Mesenchymal stem cell (in vitro differentiated cells and primary cell): ENCODE measurements at regions not wholly inside any gene's neighbourhood (a gene's known extent, or its start where the extent isn't known, plus 50 kb on each side); places are given as distances from the start of the nearest gene placed in this dataset.

Source experiments
- DNase-seq: peaks from one replicate; pipeline ENCODE4 v3.0.0-alpha.2; 2013
- H2AFZ ChIP-seq: one replicate; pipeline ENCODE4 v1.6.1; 2013; ENCODE audit warnings: low read depth, mild to moderate bottlenecking, control low read depth, inconsistent platforms, low read length, moderate library complexity
- H2AK5ac ChIP-seq: 2 replicates; pipeline ENCODE4 v1.6.1; 2013; ENCODE audit warnings: low read length, moderate library complexity, mild to moderate bottlenecking, inconsistent platforms; ENCODE audit not compliant: severe bottlenecking
- H2BK120ac ChIP-seq: one replicate; pipeline ENCODE4 v1.6.1; 2013; ENCODE audit warnings: low read depth, mild to moderate bottlenecking, inconsistent platforms, low read length, moderate library complexity
- H2BK12ac ChIP-seq, 2 experiments: one replicate each; pipeline ENCODE4 v1.6.1; 2013; ENCODE audit warnings: inconsistent platforms in 2 of 2, low read length in 2 of 2, mild to moderate bottlenecking in 2 of 2, moderate library complexity in 2 of 2, control low read depth in 1 of 2
- H2BK15ac ChIP-seq: one replicate; pipeline ENCODE4 v1.6.1; 2013; ENCODE audit warnings: mild to moderate bottlenecking, low read depth, inconsistent platforms; ENCODE audit not compliant: poor library complexity, severe bottlenecking
- H2BK5ac ChIP-seq: 2 replicates; pipeline ENCODE4 v1.6.1; 2013; ENCODE audit warnings: low read depth, mild to moderate bottlenecking, low read length, control low read depth, inconsistent platforms; ENCODE audit not compliant: poor library complexity, severe bottlenecking
- H3K14ac ChIP-seq, 2 experiments: one replicate each; pipeline ENCODE4 v1.6.1; 2013; ENCODE audit warnings: inconsistent platforms in 2 of 2, low read length in 2 of 2, control low read depth in 1 of 2, mild to moderate bottlenecking in 1 of 2, moderate library complexity in 1 of 2
- H3K18ac ChIP-seq, 2 experiments: one replicate each; pipeline ENCODE4 v1.6.1; 2013; ENCODE audit warnings: inconsistent platforms in 2 of 2, low read length in 2 of 2, control low read depth in 1 of 2, low read depth in 1 of 2, mild to moderate bottlenecking in 1 of 2
- H3K23ac ChIP-seq, 2 experiments: one replicate each; pipeline ENCODE4 v1.6.1; 2013; ENCODE audit warnings: inconsistent platforms in 2 of 2, low read length in 2 of 2, mild to moderate bottlenecking in 2 of 2, moderate library complexity in 2 of 2, control low read depth in 1 of 2
- H3K27ac ChIP-seq: 2 replicates; pipeline ENCODE4 v1.5.1; 2013; ENCODE audit warnings: mild to moderate bottlenecking, moderate library complexity, low read length, control low read depth, inconsistent platforms; ENCODE audit not compliant: poor library complexity, severe bottlenecking
- H3K27me3 ChIP-seq, 2 experiments: 2 replicates each; pipeline versions ENCODE4 v1.6.1 to v1.7.0; 2013; ENCODE audit warnings: low read length in 2 of 2, mild to moderate bottlenecking in 2 of 2, moderate library complexity in 2 of 2, control low read depth in 1 of 2, inconsistent platforms in 1 of 2; ENCODE audit not compliant: control insufficient read depth in 1 of 2, insufficient read depth in 1 of 2
- H3K36me3 ChIP-seq, 2 experiments: 2 replicates each; pipeline versions ENCODE4 v1.6.1 to v1.7.0; 2013; ENCODE audit warnings: low read length in 2 of 2, control low read depth in 1 of 2, inconsistent platforms in 1 of 2, low read depth in 1 of 2, mild to moderate bottlenecking in 1 of 2; ENCODE audit not compliant: insufficient read depth in 2 of 2, control insufficient read depth in 1 of 2
- H3K4ac ChIP-seq, 2 experiments: one replicate each; pipeline ENCODE4 v1.6.1; 2013; ENCODE audit warnings: inconsistent platforms in 2 of 2, low read length in 2 of 2, mild to moderate bottlenecking in 2 of 2, moderate library complexity in 2 of 2, control low read depth in 1 of 2, low read depth in 1 of 2
- H3K4me1 ChIP-seq: 2 replicates; pipeline ENCODE4 v1.6.1; 2013; ENCODE audit warnings: low read depth, low read length, control low read depth; ENCODE audit not compliant: control insufficient read depth, insufficient read depth
- H3K4me2 ChIP-seq: 2 replicates; pipeline ENCODE4 v1.6.1; 2013; ENCODE audit warnings: low read length, mild to moderate bottlenecking, inconsistent platforms; ENCODE audit not compliant: poor library complexity, severe bottlenecking
- H3K4me3 ChIP-seq, 2 experiments: 2 replicates each; pipeline versions ENCODE4 v1.5.1 to v1.7.0; 2013; ENCODE audit warnings: low read length in 2 of 2, mild to moderate bottlenecking in 2 of 2, control low read depth in 1 of 2, low read depth in 1 of 2; ENCODE audit not compliant: insufficient read depth in 1 of 2
- H3K79me1 ChIP-seq: replicated peaks from 2 replicates; pipeline ENCODE4 v1.6.1; 2013; ENCODE audit warnings: mild to moderate bottlenecking, control low read depth, low read length, inconsistent platforms; ENCODE audit not compliant: poor library complexity, severe bottlenecking
- H3K9ac ChIP-seq: 2 replicates; pipeline ENCODE4 v1.7.0; 2013; ENCODE audit warnings: mild to moderate bottlenecking, low read length, moderate library complexity
- H3K9me3 ChIP-seq: 2 replicates; pipeline ENCODE4 v1.7.0; 2013; ENCODE audit warnings: mild to moderate bottlenecking, low read length; ENCODE audit not compliant: control insufficient read depth
- H4K8ac ChIP-seq: one replicate; pipeline ENCODE4 v1.6.1; 2013; ENCODE audit warnings: inconsistent platforms, mild to moderate bottlenecking, low read length, moderate library complexity
- H4K91ac ChIP-seq: one replicate; pipeline ENCODE4 v1.6.1; 2013; ENCODE audit warnings: mild to moderate bottlenecking, low read length, inconsistent platforms
- WGBS: methylation state at CpG from one replicate; pipeline ENCODE4 v1.1.7; 2013; ENCODE audit warnings: mixed read lengths; 5-methylcytosine and 5-hydroxymethylcytosine counted together

DNA sequence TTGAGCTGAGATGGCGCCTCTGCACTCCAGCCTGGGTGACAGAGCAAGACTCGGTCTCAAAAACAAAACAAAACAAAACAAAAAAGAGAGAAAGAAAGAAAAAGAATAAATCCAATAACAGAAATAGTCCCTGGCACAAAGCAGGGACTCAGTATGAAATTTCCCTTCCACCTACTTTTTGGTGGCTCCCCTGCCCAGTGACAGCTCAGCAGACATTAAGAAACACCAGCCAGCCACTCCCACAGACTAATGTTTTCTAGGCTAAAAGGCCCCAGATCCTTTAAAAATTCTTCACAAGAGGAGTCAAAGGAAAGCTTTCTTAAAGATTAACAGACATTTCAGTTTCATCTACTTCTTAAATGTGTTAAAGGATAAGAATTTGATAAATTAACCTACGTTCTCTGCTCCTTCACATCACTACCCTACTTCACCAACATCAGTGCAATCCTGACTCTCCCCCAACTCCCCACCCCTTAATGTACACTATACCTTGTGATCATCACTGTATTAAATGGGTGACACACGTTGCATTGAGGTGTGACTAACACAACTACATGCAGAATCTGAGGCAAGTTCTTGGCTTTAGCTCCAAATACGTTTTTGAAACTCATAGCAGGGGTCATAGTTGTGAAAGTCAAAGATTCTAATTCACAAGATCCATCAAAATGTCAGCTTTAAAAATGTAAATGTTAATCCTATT, 114.5 kb upstream of the CAV2 start:
- Histone ChIP-seq H3K4me3 (no peak overlapping the region), H2AFZ (no peak overlapping the region), H3K18ac (no peak overlapping the region), H3K23ac (no peak overlapping the region), H3K14ac (no peak overlapping the region), H3K9ac (peak overlapping the region; percentile 39), H2BK12ac (no peak overlapping the region), H4K91ac (no peak overlapping the region), H2BK5ac (no peak overlapping the region), H2AK5ac (no peak overlapping the region), H3K27ac (no peak overlapping the region), H3K4me1 (no peaks in the 10 kb centered on the region), H2BK15ac (no peak overlapping the region), H3K4me2 (no peak overlapping the region), H3K36me3 (no peaks in the 10 kb centered on the region), H3K79me1 (no peaks in the 10 kb centered on the region), H2BK120ac (no peak overlapping the region), H4K8ac (no peak overlapping the region), H3K4ac (no peak overlapping the region), H3K9me3 (no peaks in the 10 kb centered on the region), H3K27me3 (no peaks in the 10 kb centered on the region)
- no peak for DNase-seq
- WGBS = 88% methylated on average over 3 of the region's 5 CpGs

DNA sequence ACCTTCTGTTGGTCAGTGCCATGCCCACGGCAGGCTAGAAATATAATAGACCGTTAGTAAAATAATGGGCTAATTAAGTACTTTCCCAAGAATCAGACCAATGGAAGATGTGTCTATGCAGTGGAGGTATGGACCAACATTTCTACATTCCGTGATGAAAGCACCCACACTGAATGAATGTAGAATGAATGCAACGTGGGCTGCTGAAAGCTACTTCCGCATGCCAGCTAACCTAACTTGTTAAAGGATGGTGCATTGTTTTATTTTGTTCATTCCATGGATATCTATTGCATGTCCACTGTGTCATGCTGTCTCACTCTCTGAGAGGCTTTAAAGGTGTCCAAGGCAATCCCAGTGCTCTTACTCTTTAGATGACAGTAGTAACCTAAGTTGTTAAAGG, 112.9 kb upstream of the CAV2 start:
- Histone ChIP-seq H3K4me2 (no peak overlapping the region), H3K14ac (no peak overlapping the region), H3K27ac (no peak overlapping the region), H3K79me1 (no peaks in the 10 kb centered on the region), H2BK15ac (no peak overlapping the region), H4K91ac (no peak overlapping the region), H3K9me3 (no peaks in the 10 kb centered on the region), H3K36me3 (no peaks in the 10 kb centered on the region), H4K8ac (no peak overlapping the region), H2BK12ac (no peak overlapping the region), H3K9ac (no peak overlapping the region), H2BK120ac (no peak overlapping the region), H3K4me1 (no peaks in the 10 kb centered on the region), H2AFZ (no peak overlapping the region), H3K23ac (no peak overlapping the region), H2AK5ac (no peak overlapping the region), H3K4ac (no peak overlapping the region), H3K18ac (no peak overlapping the region), H2BK5ac (no peak overlapping the region), H3K4me3 (no peak overlapping the region), H3K27me3 (no peaks in the 10 kb centered on the region)
- WGBS = 97% methylated on average over 5 of the region's 5 CpGs
- no peak for DNase-seq

DNA sequence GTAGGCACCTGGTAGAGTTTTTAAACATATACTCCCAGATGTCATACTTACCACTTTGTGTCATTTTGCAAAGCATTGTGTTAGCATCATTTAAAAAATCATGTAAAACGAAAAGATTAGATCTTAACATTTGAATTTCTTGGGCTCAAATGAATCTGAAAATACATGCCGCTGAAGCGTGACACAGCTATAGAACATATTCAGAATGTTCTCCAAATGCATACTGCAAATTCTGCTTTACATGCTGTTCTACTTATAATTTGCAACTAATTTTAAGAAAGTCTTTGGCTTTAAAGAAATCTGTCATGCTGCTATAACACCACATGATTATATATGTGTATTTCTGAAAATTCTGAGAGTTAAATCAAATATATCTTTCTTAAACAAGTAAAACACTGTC, 109.2 kb upstream of the CAV2 start:
- no peak overlapping the region for H3K27ac ChIP-seq
- peaks cover 2% of the 10 kb centered on the region for H3K4me1 ChIP-seq
- H2BK12ac ChIP-seq = no peak overlapping the region
- H3K18ac ChIP-seq = no peak overlapping the region
- no peak overlapping the region for H2AK5ac ChIP-seq
- no peaks in the 10 kb centered on the region for H3K36me3 ChIP-seq
- no peak overlapping the region for H3K23ac ChIP-seq
- no peaks in the 10 kb centered on the region for H3K27me3 ChIP-seq
- H4K8ac ChIP-seq = no peak overlapping the region
- no peak overlapping the region for H2BK5ac ChIP-seq
- no peak overlapping the region for H3K14ac ChIP-seq
- no peak for DNase-seq
- H2AFZ ChIP-seq = no peak overlapping the region
- H3K9ac ChIP-seq = no peak overlapping the region
- H3K9me3 ChIP-seq = no peaks in the 10 kb centered on the region
- 93% methylated on average over 3 of the region's 3 CpGs for WGBS
- no peak overlapping the region for H2BK120ac ChIP-seq
- no peak overlapping the region for H2BK15ac ChIP-seq
- no peak overlapping the region for H4K91ac ChIP-seq
- H3K79me1 ChIP-seq = no peaks in the 10 kb centered on the region
- no peak overlapping the region for H3K4me3 ChIP-seq
- no peak overlapping the region for H3K4ac ChIP-seq
- no peak overlapping the region for H3K4me2 ChIP-seq

DNA sequence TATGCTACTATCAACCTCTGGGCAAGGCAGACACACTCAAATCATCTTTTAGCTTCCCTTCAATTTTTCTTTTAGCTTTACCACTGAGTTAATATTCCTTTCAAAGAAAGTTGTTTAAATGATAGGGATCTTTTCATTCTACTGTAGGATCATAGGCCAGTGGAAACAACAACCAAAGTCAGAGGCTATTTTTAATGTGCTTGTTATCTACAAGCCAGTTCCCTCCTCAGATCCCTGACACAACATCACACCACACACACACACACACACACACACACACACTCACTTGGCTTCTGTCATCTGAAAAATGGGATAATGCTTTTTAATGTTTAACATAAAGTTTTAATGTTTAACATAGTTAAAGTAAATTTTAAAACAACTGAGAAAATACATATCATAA, 106.7 kb upstream of the CAV2 start:
- Histone ChIP-seq H3K36me3 (no peaks in the 10 kb centered on the region), H3K4me3 (no peak overlapping the region), H3K9me3 (no peaks in the 10 kb centered on the region), H3K4me1 (peaks cover 2% of the 10 kb centered on the region), H3K23ac (no peak overlapping the region), H2BK5ac (no peak overlapping the region), H2AK5ac (no peak overlapping the region), H3K79me1 (no peaks in the 10 kb centered on the region), H4K8ac (no peak overlapping the region), H2AFZ (no peak overlapping the region), H3K14ac (no peak overlapping the region), H3K18ac (no peak overlapping the region), H3K27ac (no peak overlapping the region), H2BK15ac (no peak overlapping the region), H4K91ac (no peak overlapping the region), H2BK12ac (no peak overlapping the region), H3K4ac (no peak overlapping the region), H3K9ac (no peak overlapping the region), H2BK120ac (no peak overlapping the region), H3K27me3 (no peaks in the 10 kb centered on the region), H3K4me2 (no peak overlapping the region)
- DNase-seq = no peak
